Erythroblast (primary cell): ENCODE measurements at regions not wholly inside any gene's neighbourhood (a gene's known extent, or its start where the extent isn't known, plus 50 kb on each side); places are given as distances from the start of the nearest gene placed in this dataset.

ENCODE experiments used
- DNase-seq, 2 experiments: peaks; one replicate each; lab custom pipeline; 2025; lab: John Stamatoyannopoulos, UW
- GATA1 ChIP-seq: IDR thresholded peaks from 2 replicates; pipeline ENCODE4 v1.6.1; 2011; ENCODE audit warnings: low read depth, mild to moderate bottlenecking, control low read depth, low read length, moderate library complexity
- POLR2A ChIP-seq: IDR thresholded peaks from 2 replicates; pipeline ENCODE4 v1.6.1; 2011; ENCODE audit warnings: mild to moderate bottlenecking, low read length

GRCh38 chr7:21101541-21101940, 314.9 kb upstream of the SP8 start:
- no peak for TF ChIP-seq GATA1
- no peak for TF ChIP-seq POLR2A
- DNase-seq = no peak

DNA sequence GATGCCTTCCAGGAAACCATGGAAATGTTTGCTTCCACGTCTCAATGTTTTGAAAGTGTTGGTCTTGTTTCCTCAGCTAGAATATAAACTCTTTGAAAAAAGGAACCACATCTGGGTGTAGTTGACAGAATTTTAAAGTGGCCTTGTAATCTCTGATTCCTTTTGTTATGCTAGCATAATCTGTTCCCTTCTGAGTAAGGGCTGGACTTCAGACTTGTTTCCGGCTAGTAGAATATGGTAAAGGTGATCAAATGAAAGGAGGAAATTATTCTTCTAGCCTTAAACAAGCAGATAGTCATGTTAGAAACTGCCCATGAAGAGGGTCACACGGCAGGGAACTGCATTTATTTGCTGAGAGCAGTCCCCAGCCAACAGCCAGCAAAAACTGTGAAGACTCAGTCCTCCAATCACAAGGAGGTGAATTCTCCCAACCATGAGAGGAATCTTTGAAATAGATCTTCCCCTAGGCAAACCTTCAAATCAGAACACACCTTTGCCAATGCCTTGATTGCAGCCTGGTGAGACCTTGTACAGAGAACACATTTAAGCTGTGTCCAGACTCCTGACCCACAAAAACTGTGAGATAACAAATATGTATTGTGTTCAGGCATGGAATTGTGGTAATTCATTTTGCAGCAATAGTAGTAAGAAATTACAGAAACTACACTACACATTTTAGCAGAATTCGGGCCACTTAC, 316.9 kb upstream of the SP8 start:
- TF ChIP-seq POLR2A (no peak), GATA1 (no peak)
- no peak for DNase-seq

- TF ChIP-seq GATA1 = no peak
- TF ChIP-seq POLR2A = no peak
- DNase-seq = no peak
These were observed 317.4 kb upstream of the SP8 start for GRCh38 chr7:21104124-21104500.

GRCh38 chr7:21106296-21106732, 319.6 kb upstream of the SP8 start:
- TF ChIP-seq POLR2A (no peak), GATA1 (no peak)
- DNase-seq = no peak

DNA sequence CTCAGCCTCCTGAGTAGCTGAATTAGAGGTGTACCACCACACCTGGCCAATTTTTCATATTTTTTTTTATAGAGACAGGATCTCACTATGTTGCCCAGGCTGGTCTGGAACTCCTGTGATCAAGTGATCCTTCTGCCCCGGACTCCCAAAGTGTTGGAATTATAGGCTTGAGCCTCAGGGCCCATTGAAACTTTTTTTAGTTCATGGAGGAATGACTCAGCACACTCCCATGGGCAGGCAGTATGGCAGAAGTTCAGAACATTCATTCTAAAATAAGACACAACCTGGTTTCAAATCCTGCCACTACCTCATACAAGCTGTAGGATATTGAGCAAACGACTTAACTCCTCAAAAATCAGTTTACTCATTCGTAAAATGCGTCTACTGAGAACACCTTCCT, 320.4 kb upstream of the SP8 start:
- DNase-seq = no peak
- TF ChIP-seq GATA1 = no peak
- no peak for TF ChIP-seq POLR2A

GRCh38 chr7:21108182-21108581, 319.7 kb upstream of the SP4 start:
- TF ChIP-seq POLR2A (no peak), GATA1 (no peak)
- DNase-seq = no peak

- no peak for TF ChIP-seq GATA1
- no peak for TF ChIP-seq POLR2A
- DNase-seq = no peak
These were observed 314.1 kb upstream of the SP4 start for GRCh38 chr7:21113609-21114415.

- DNase-seq = no peak
- TF ChIP-seq GATA1 = no peak
- TF ChIP-seq POLR2A = no peak
These were observed 304.3 kb upstream of the SP4 start for GRCh38 chr7:21123586-21123985.

DNA sequence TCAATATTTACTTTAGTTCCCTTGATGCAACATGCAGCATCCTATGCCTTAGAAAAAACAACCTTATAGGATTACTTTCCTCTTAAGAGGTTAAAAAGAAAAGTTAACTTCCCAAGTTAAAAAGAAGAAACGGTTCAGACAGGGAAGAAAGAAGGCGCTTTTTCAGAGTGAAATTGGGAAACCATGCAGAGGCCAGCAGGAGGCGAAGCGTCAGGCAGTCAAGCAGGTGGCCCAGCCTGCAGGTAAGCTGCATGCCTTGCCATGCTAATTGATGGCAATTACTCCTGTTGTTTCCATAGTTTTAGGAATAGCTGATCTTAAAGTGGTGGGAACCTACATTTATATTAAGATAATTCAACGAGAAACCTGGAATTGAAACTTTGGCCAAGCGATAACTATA, 302.6 kb upstream of the SP4 start:
- TF ChIP-seq POLR2A (no peak), GATA1 (no peak)
- DNase-seq = no peak

GRCh38 chr7:21128062-21128817, 299.6 kb upstream of the SP4 start:
- no peak for DNase-seq
- TF ChIP-seq POLR2A (no peak), GATA1 (no peak)

DNA sequence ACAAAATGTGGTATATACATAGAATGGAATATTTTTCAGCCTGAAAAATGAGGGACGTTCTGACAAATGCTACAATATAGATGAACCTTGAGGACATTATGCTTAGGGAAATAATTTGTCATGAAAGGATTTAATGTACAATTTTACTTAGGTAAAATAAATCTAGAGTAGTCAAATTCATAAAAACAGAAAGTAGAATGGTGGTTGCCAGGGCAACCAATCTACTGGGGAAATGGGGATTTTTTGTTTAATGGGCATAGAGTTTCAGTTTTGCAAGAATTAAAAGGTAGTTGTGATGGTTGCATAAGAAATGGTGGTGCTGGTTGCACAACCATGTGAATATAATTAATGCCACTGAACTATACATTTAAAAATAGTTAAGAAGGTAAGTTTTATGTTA, 296.0 kb upstream of the SP4 start:
- no peak for DNase-seq
- TF ChIP-seq POLR2A = no peak

- DNase-seq = no peak
- no peak for TF ChIP-seq GATA1
These were observed 293.3 kb upstream of the SP4 start for GRCh38 chr7:21134631-21135030.

- TF ChIP-seq GATA1 (no peak), POLR2A (no peak)
These were observed 292.4 kb upstream of the SP4 start for GRCh38 chr7:21135437-21135836.

GRCh38 chr7:21137640-21138039, 290.2 kb upstream of the SP4 start:
- TF ChIP-seq POLR2A (no peak), GATA1 (no peak)
- DNase-seq = no peak

More at GRCh38 chr7:21135437-21135836, 292.4 kb upstream of the SP4 start:
- no peak for DNase-seq

DNA sequence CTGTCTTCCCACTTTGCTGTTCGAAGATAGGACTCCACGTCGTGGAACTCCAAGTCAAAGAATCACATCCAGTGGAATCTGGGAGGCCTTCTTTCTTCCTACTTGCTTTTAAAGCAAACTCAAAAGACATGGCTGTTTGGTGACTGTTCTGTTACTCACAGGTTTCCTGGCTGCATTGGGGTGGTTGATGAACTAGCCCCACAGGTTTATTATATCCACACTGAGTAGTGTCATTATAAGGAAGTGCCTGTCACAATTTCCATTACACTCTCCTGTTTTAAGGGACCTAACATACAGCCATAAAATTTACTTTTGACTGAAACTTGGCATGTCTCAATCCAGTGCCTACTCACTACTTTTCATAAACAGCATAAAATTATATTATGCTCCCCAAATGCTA, 287.3 kb upstream of the SP4 start:
- DNase-seq = no peak

More for the DNA sequence above, 287.3 kb upstream of the SP4 start:
- no peak for TF ChIP-seq POLR2A
- TF ChIP-seq GATA1 = no peak
